Osteoblast (primary cell): ENCODE measurements at regions not wholly inside any gene's neighbourhood (a gene's known extent, or its start where the extent isn't known, plus 50 kb on each side); places are given as distances from the start of the nearest gene placed in this dataset.

Experiments used
- DNase-seq: peaks from one replicate; pipeline ENCODE4 v3.0.0; 2011; ENCODE audit warnings: low spot score, mixed read lengths; ENCODE audit not compliant: insufficient read length; ENCODE audit errors: missing footprints
- H2AFZ ChIP-seq: 2 replicates; pipeline ENCODE4 v1.6.0; 2011; ENCODE audit warnings: mild to moderate bottlenecking, low read length
- H3K27ac ChIP-seq: 2 replicates; pipeline ENCODE4 v1.5.1; 2011; ENCODE audit warnings: mild to moderate bottlenecking, low read depth, low read length, moderate library complexity
- H3K27me3 ChIP-seq: 2 replicates; pipeline ENCODE4 v1.6.0; 2012; ENCODE audit warnings: mild to moderate bottlenecking, control low read depth, inconsistent platforms, low read length, moderate library complexity; ENCODE audit not compliant: insufficient read depth
- H3K36me3 ChIP-seq: 2 replicates; pipeline ENCODE4 v1.5.1; 2011; ENCODE audit warnings: mild to moderate bottlenecking, low read length, control low read depth, moderate library complexity; ENCODE audit not compliant: insufficient read depth
- H3K4me1 ChIP-seq: 2 replicates; pipeline ENCODE4 v1.5.1; 2011; ENCODE audit warnings: mild to moderate bottlenecking, low read length, control low read depth, moderate library complexity; ENCODE audit not compliant: insufficient read depth
- H3K4me2 ChIP-seq: 2 replicates; pipeline ENCODE4 v1.6.0; 2011; ENCODE audit warnings: mild to moderate bottlenecking, low read length; ENCODE audit not compliant: insufficient read depth
- H3K4me3 ChIP-seq: fragments of 200-600 bp; sonication (generic); 3 replicates; pipeline ENCODE4 v1.5.1; 2012; ENCODE audit warnings: mild to moderate bottlenecking, low read length, inconsistent platforms; ENCODE audit not compliant: insufficient read depth
- H3K79me2 ChIP-seq: 2 replicates; pipeline ENCODE4 v1.6.0; 2012; ENCODE audit warnings: mild to moderate bottlenecking, low read length, control low read depth, inconsistent platforms; ENCODE audit not compliant: insufficient read depth
- H3K9me3 ChIP-seq: 2 replicates; pipeline ENCODE4 v1.5.1; 2011; ENCODE audit warnings: low read depth, low read length, control low read depth
- H4K20me1 ChIP-seq: 2 replicates; pipeline ENCODE4 v1.6.0; 2012; ENCODE audit warnings: mild to moderate bottlenecking, low read length, control low read depth; ENCODE audit not compliant: insufficient read depth
- TF ChIP-seq, protein P1 (sequence below): IDR thresholded peaks from 2 replicates; pipeline ENCODE4 v1.5.1; 2011; ENCODE audit warnings: mild to moderate bottlenecking, low read depth, low read length, moderate library complexity; ENCODE audit errors: extremely low read depth

- H2AFZ ChIP-seq: no peak overlapping the region
- DNase-seq: no peak
- no peaks in the 10 kb centered on the region for H3K4me1 ChIP-seq
- no peak overlapping the region for H3K4me2 ChIP-seq
- H3K36me3 ChIP-seq: no peaks in the 10 kb centered on the region
- no peak overlapping the region for H3K27ac ChIP-seq
- H3K9me3 ChIP-seq: peaks cover 4% of the 10 kb centered on the region
- no peaks in the 10 kb centered on the region for H3K79me2 ChIP-seq
- TF ChIP-seq, protein P1, sequence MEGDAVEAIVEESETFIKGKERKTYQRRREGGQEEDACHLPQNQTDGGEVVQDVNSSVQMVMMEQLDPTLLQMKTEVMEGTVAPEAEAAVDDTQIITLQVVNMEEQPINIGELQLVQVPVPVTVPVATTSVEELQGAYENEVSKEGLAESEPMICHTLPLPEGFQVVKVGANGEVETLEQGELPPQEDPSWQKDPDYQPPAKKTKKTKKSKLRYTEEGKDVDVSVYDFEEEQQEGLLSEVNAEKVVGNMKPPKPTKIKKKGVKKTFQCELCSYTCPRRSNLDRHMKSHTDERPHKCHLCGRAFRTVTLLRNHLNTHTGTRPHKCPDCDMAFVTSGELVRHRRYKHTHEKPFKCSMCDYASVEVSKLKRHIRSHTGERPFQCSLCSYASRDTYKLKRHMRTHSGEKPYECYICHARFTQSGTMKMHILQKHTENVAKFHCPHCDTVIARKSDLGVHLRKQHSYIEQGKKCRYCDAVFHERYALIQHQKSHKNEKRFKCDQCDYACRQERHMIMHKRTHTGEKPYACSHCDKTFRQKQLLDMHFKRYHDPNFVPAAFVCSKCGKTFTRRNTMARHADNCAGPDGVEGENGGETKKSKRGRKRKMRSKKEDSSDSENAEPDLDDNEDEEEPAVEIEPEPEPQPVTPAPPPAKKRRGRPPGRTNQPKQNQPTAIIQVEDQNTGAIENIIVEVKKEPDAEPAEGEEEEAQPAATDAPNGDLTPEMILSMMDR: no peak
- no peaks in the 10 kb centered on the region for H3K27me3 ChIP-seq
- H3K4me3 ChIP-seq: no peak overlapping the region
- H4K20me1 ChIP-seq: no peaks in the 10 kb centered on the region
These were observed 2701.7 kb downstream of the PCDH7 start for GRCh38 chr4:33421887-33422286.

DNA sequence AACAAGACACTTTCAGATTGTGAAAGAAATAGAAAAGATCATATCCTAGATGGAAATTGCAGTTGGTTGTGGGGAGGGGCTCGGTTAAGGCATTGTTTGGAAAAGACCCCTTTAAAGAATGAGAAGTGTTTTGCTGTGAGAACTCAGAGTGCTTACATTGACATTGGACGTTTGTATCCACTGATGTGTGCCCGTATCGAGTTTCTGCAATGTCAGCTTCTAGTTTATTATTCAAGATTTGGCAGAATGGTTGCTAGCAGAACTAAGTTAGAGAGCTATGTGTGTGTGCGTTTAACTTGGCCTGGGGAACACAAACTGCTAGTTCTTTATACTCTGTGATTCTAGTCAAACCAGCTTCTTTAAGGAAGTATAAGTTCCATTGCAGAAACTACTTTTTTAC is 2702.5 kb downstream of the PCDH7 start:
- no peak for DNase-seq
- no peaks in the 10 kb centered on the region for H3K36me3 ChIP-seq
- H3K79me2 ChIP-seq: no peaks in the 10 kb centered on the region
- TF ChIP-seq, protein P1: no peak
- H3K27ac ChIP-seq: no peak overlapping the region
- H3K4me3 ChIP-seq: no peak overlapping the region
- no peaks in the 10 kb centered on the region for H4K20me1 ChIP-seq
- H3K4me1 ChIP-seq: no peaks in the 10 kb centered on the region
- H2AFZ ChIP-seq: no peak overlapping the region
- H3K27me3 ChIP-seq: no peaks in the 10 kb centered on the region
- H3K4me2 ChIP-seq: no peak overlapping the region
- H3K9me3 ChIP-seq: peaks cover 4% of the 10 kb centered on the region

DNA sequence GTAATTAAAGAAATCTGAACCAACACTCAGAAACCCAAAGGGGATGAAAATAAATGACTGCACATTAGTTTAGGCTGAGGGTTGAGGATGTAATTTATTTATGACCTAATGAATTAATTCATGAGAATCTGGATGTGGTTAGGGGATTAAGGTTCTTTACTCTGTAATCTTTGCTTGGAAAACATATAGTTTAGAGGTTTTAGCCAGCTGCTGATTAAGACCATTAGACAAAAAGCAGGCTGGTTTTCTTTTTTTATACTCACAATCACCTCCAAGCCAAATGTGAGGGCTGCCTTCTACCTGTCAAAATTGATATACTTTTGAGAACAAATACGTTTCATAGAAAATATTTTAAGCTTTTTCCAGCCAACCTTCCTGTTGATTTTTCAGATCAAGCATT is 2705.8 kb downstream of the PCDH7 start:
- Histone ChIP-seq H2AFZ (no peak overlapping the region), H3K79me2 (no peaks in the 10 kb centered on the region), H3K4me3 (no peak overlapping the region), H3K27ac (no peak overlapping the region), H4K20me1 (no peaks in the 10 kb centered on the region), H3K36me3 (no peaks in the 10 kb centered on the region), H3K4me2 (no peak overlapping the region), H3K9me3 (peaks cover 2% of the 10 kb centered on the region), H3K27me3 (no peaks in the 10 kb centered on the region), H3K4me1 (no peaks in the 10 kb centered on the region)
- no peak for DNase-seq
- TF ChIP-seq, protein P1: no peak

- Histone ChIP-seq H4K20me1 (no peaks in the 10 kb centered on the region), H3K4me3 (no peak overlapping the region), H3K27ac (no peak overlapping the region), H3K4me2 (no peak overlapping the region), H3K36me3 (no peaks in the 10 kb centered on the region), H3K27me3 (no peaks in the 10 kb centered on the region), H3K9me3 (peaks cover 2% of the 10 kb centered on the region), H2AFZ (no peak overlapping the region), H3K79me2 (no peaks in the 10 kb centered on the region), H3K4me1 (no peaks in the 10 kb centered on the region)
- TF ChIP-seq, protein P1: no peak
- no peak for DNase-seq
These were observed 2707.5 kb downstream of the PCDH7 start for GRCh38 chr4:33427676-33428075.
